ENCODE measurements at regions not wholly inside any gene's neighbourhood (a gene's known extent, or its start where the extent isn't known, plus 50 kb on each side); places are given as distances from the start of the nearest gene placed in this dataset.

DNA sequence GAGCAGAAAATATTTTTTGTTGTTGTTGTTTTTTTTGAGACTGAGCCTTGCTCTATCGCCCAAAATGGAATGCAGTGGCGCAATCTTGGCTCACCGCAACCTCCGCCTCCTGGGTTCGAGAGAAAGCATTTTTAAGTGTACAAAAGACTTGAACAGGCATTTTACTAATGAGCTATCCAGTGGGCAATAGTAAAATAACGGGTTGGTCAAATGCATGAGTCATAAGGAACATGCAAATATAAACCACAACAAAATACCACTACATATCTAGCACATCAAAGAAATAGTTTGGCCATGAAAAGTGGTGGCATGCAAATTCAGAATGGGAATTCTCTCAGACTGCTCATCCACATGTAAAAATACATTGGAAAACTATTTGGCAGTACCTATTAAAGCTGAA, 71.7 kb upstream of the TMEM106B start:
- Histone ChIP-seq H4K20me1 (ENCODE audit: control insufficient read depth, insufficient read depth, insufficient read length) (no peaks in the 10 kb centered on the region), H3K23ac (ENCODE audit: insufficient read length, low read depth, low read length) (no peak overlapping the region), H3K4ac (ENCODE audit: low read depth, low read length) (no peak overlapping the region), H3K27ac (ENCODE audit: insufficient read length, low read depth, low read length) (no peak overlapping the region), H4K91ac (ENCODE audit: insufficient read length, low read depth, low read length) (no peak overlapping the region), H3K4me1 (ENCODE audit: insufficient read depth, low read length) (no peaks in the 10 kb centered on the region), H2AFZ (ENCODE audit: low read length) (no peak overlapping the region), H3K14ac (ENCODE audit: insufficient read depth, low read length) (no peak overlapping the region), H2BK12ac (ENCODE audit: insufficient read length, low read depth, low read length) (no peak overlapping the region), H3K56ac (ENCODE audit: insufficient read length, low read depth, low read length) (no peak overlapping the region), H3K9ac (ENCODE audit: extremely low read depth, insufficient read length, low read length) (no peak overlapping the region), H3K79me2 (ENCODE audit: insufficient read depth, low read length) (no peaks in the 10 kb centered on the region), H2BK5ac (ENCODE audit: insufficient read length, low read length) (no peak overlapping the region), H2BK15ac (ENCODE audit: low read depth, low read length) (no peak overlapping the region), H4K5ac (ENCODE audit: insufficient read length, low read depth, low read length) (no peak overlapping the region), H3K23me2 (ENCODE audit: insufficient read length, low read depth, low read length, poor library complexity, severe bottlenecking) (no peaks in the 10 kb centered on the region), H2AK5ac (ENCODE audit: insufficient read length, low read length) (no peak overlapping the region), H3K27me3 (ENCODE audit: insufficient read depth, low read length) (no peaks in the 10 kb centered on the region), H3K79me1 (ENCODE audit: insufficient read depth, low read depth, low read length, poor library complexity, severe bottlenecking) (no peaks in the 10 kb centered on the region), H3K4me2 (ENCODE audit: insufficient read depth, insufficient read length, low read length) (no peak overlapping the region), H4K8ac (replicated peaks; ENCODE audit: insufficient read length, low read depth, low read length) (no peak overlapping the region), H3K9me3 (ENCODE audit: control insufficient read depth, low read depth, low read length) (no peaks in the 10 kb centered on the region), H3K18ac (ENCODE audit: insufficient read length, low read depth, low read length) (no peak overlapping the region), H3T11ph (ENCODE audit: low read length) (no peak overlapping the region), H2BK120ac (ENCODE audit: low read depth, low read length, poor library complexity, severe bottlenecking) (no peak overlapping the region), H2BK20ac (ENCODE audit: low read depth, low read length, poor library complexity, severe bottlenecking) (no peak overlapping the region)
- peaks cover 0 to 2% of the 10 kb centered on the region in 2 experiments; a peak in 1 of 4 replicates for H3K4me1 Mint-ChIP-seq
- H3K27ac Mint-ChIP-seq, result no peak overlapping the region
- no CpG with 5 or more reads among the region's 6 CpGs for WGBS (ENCODE audit: extremely low coverage, insufficient read length, low lambda C conversion rate)
- no peak for DNase-seq
- TF ChIP-seq, protein P1, sequence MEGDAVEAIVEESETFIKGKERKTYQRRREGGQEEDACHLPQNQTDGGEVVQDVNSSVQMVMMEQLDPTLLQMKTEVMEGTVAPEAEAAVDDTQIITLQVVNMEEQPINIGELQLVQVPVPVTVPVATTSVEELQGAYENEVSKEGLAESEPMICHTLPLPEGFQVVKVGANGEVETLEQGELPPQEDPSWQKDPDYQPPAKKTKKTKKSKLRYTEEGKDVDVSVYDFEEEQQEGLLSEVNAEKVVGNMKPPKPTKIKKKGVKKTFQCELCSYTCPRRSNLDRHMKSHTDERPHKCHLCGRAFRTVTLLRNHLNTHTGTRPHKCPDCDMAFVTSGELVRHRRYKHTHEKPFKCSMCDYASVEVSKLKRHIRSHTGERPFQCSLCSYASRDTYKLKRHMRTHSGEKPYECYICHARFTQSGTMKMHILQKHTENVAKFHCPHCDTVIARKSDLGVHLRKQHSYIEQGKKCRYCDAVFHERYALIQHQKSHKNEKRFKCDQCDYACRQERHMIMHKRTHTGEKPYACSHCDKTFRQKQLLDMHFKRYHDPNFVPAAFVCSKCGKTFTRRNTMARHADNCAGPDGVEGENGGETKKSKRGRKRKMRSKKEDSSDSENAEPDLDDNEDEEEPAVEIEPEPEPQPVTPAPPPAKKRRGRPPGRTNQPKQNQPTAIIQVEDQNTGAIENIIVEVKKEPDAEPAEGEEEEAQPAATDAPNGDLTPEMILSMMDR (conservative IDR thresholded peaks at IDR 0.05), result no peak
- H3K4me3 Mint-ChIP-seq, result no peak overlapping the region
- peaks cover 12 to 13% of the 10 kb centered on the region in 2 experiments for H3K9me3 Mint-ChIP-seq
- H3K36me3 Mint-ChIP-seq (ENCODE audit: insufficient read depth in 1 of 3, low read depth in 3 of 3), result peaks cover 3 to 10% (median 4%) of the 10 kb centered on the region in 3 experiments; a peak in 4 of 7 replicates
- H3K27me3 Mint-ChIP-seq (ENCODE audit: low read depth), result no peaks in the 10 kb centered on the region

Measured in H9 (cell line).